GM12864 (cell line): ENCODE measurements at regions not wholly inside any gene's neighbourhood (a gene's known extent, or its start where the extent isn't known, plus 50 kb on each side); places are given as distances from the start of the nearest gene placed in this dataset.
"Not testable (repeated sequence)": the region's sequence is repeated elsewhere in the genome, so short reads cannot be mapped to it uniquely, and the experiment has no call there.

Source experiments
- DNase-seq: peaks from one replicate; pipeline ENCODE4 v3.0.0-alpha.2; 2011; ENCODE audit warnings: low read depth
- H3K4me3 ChIP-seq: 2 replicates; pipeline ENCODE4 v1.5.1; 2011; ENCODE audit warnings: mild to moderate bottlenecking, low read depth, low read length, control low read depth
- TF ChIP-seq, protein P1 (sequence below): IDR thresholded peaks from 2 replicates; pipeline ENCODE4 v1.5.1; 2011; ENCODE audit warnings: low read depth, mild to moderate bottlenecking, moderate library complexity, low read length, control low read depth, inconsistent platforms; ENCODE audit errors: missing control alignments

- not testable (repeated sequence) for H3K4me3 ChIP-seq, DNase-seq
Measured at GRCh38 chr22:22296047-22296446, 51.5 kb downstream of the VPREB1 start.

DNA sequence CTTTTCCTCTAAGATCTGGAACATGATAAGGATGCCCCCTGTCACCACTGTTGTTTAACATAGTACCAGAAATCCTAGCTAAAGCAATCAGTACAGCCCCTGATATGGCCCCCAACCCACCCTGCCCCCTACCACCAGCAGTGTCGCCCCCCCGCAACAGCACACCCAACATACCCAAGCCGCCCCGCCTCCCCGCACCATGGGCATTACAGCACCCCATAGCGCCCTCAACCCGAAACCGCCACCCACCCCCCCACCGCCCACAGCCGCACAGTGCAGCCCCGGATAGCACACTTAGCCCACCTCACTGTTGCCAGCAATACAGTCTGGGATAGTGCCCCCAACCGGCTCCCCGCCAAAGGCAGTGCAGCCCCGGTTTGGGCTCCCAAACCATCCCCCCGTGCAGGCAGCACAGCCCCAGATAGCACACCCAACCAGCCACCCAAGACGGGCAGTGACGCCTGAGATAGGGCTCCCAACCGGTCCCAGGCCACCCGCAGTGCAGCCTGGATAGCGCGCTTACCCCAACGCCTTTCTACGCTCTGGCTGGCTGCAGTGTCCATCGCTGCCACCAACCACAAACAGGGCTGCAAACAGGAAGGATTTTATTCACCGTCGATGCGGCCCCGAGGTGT, 52.7 kb downstream of the VPREB1 start:
- peak overlapping the region; percentile 76 for H3K4me3 ChIP-seq
- not testable (repeated sequence) for DNase-seq

- H3K4me3 ChIP-seq: peak overlapping the region; percentile 83
- peak; percentile 10 for DNase-seq
- TF ChIP-seq, protein P1, sequence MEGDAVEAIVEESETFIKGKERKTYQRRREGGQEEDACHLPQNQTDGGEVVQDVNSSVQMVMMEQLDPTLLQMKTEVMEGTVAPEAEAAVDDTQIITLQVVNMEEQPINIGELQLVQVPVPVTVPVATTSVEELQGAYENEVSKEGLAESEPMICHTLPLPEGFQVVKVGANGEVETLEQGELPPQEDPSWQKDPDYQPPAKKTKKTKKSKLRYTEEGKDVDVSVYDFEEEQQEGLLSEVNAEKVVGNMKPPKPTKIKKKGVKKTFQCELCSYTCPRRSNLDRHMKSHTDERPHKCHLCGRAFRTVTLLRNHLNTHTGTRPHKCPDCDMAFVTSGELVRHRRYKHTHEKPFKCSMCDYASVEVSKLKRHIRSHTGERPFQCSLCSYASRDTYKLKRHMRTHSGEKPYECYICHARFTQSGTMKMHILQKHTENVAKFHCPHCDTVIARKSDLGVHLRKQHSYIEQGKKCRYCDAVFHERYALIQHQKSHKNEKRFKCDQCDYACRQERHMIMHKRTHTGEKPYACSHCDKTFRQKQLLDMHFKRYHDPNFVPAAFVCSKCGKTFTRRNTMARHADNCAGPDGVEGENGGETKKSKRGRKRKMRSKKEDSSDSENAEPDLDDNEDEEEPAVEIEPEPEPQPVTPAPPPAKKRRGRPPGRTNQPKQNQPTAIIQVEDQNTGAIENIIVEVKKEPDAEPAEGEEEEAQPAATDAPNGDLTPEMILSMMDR: peak; percentile 38
Measured at GRCh38 chr22:22297794-22298653, 53.4 kb downstream of the VPREB1 start.

DNA sequence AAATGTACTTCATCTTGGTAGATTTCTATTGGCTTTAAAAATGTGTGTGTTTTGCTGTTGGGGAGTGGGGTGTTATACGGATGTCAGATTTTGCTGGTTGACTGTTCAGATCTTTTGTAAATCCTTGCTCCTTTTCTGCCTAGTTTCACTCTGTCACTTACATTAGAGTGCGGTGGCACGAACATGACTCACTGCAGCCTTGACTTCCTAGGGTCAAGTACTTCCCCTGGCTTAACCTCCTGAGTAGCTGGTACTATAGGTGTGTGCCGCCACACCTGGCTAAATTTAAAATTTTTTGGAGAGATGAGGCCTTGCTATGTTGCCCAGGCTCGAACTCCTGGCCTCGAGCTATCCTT, 54.0 kb downstream of the VPREB1 start:
- H3K4me3 ChIP-seq: peak overlapping the region; percentile 83
- not testable (repeated sequence) for DNase-seq

GRCh38 chr22:22300511-22300910, 55.9 kb downstream of the VPREB1 start:
- DNase-seq, H3K4me3 ChIP-seq: not testable (repeated sequence)

GRCh38 chr22:22300946-22301345, 56.4 kb downstream of the VPREB1 start:
- H3K4me3 ChIP-seq: not testable (repeated sequence)

GRCh38 chr22:22316589-22316988, 72.0 kb downstream of the VPREB1 start:
- TF ChIP-seq, protein P1: no peak
- DNase-seq: no peak
- no peak overlapping the region for H3K4me3 ChIP-seq

More at GRCh38 chr22:22300946-22301345, 56.4 kb downstream of the VPREB1 start:
- not testable (repeated sequence) for DNase-seq

DNA sequence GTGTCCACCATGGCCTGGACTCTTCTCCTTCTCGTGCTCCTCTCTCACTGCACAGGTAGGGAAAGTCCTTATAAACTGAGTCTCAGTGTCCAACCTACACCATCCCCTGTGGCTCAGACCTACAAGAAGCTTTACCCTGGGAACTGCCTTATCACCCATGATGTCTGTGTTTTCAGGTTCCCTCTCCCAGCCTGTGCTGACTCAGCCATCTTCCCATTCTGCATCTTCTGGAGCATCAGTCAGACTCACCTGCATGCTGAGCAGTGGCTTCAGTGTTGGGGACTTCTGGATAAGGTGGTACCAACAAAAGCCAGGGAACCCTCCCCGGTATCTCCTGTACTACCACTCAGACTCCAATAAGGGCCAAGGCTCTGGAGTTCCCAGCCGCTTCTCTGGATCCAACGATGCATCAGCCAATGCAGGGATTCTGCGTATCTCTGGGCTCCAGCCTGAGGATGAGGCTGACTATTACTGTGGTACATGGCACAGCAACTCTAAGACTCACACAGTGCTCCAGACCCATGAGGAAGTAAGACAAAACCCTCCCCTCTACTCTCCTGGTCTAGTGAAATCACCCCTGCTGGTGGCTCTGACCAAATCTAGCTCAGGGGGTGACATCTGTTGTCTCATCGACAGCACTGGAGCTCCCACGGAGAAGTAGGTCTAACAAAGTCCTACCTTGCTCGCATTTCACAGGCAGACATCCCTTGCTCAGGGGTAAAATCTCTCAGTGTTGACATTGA, 74.3 kb downstream of the VPREB1 start:
- no peak overlapping the region for H3K4me3 ChIP-seq
- TF ChIP-seq, protein P1: no peak
- no peak for DNase-seq

DNA sequence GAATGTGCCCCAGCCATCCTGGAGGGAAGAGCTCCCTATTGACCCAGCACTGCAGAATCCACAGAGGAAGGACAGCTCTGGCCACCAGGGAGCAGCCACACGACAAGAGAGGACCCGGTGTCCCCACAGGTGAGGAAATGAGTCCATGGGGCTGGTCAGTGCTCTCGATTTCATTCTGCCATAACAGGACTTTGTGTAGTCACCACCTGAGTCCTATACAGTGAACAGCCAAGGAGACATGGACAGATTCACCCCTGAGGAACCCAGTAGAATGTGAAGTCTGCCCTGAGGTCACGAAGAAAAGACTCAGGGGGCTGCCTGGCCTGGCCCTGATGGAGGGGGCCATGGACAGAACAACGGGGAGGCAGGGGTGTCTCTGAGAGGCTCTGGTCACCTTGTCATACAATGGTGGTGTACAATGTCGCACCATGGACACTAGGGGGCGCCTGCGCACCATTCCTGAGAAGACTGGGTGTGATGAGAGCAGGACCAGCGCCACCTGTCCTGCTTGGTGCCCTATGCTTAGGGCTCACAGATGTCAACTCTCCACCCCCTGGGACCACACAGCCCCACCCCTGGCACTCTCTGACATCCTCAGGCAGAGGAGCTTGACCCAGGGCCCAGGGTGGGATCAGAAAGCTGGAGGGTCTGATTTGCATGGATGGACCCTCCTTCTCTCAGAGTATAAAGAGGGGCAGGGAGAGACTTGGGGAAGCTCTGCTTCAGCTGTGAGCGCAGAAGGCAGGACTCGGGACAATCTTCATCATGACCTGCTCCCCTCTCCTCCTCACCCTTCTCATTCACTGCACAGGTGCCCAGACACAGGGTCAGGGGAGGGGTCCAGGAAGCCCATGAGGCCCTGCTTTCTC, 77.4 kb downstream of the VPREB1 start:
- peak; percentile 33 for DNase-seq
- H3K4me3 ChIP-seq: not testable (repeated sequence)
- TF ChIP-seq, protein P1: peak; percentile 90
